Neural crest cell (in vitro differentiated cells): ENCODE measurements at regions not wholly inside any gene's neighbourhood (a gene's known extent, or its start where the extent isn't known, plus 50 kb on each side); places are given as distances from the start of the nearest gene placed in this dataset.

Experiments
- DNase-seq: peaks from one replicate; pipeline ENCODE4 v3.0.0; 2021; ENCODE audit warnings: low read depth, mixed read lengths, low spot score
- H3K27ac Mint-ChIP-seq: one replicate; pipeline ENCODE4 v1.8.0; 2021; ENCODE audit warnings: mild to moderate bottlenecking, mixed read lengths; ENCODE audit not compliant: unreplicated experiment
- H3K27me3 Mint-ChIP-seq: 2 replicates; pipeline ENCODE4 v1.8.0; 2021; ENCODE audit warnings: low read depth, mild to moderate bottlenecking, mixed read lengths
- H3K36me3 Mint-ChIP-seq: 2 replicates; pipeline ENCODE4 v1.8.0; 2021; ENCODE audit warnings: low read depth, mild to moderate bottlenecking, mixed read lengths
- H3K4me1 Mint-ChIP-seq: 2 replicates; pipeline ENCODE4 v1.8.0; 2021; ENCODE audit warnings: mixed read lengths
- H3K4me3 Mint-ChIP-seq: one replicate; pipeline ENCODE4 v1.8.0; 2021; ENCODE audit warnings: mild to moderate bottlenecking, mixed read lengths
- H3K9me3 Mint-ChIP-seq: 2 replicates; pipeline ENCODE4 v1.8.0; 2021; ENCODE audit warnings: mixed read lengths
- TF ChIP-seq, protein P1 (sequence below): fragments of 200-600 bp; sonication (generic); conservative IDR thresholded peaks from 2 replicates; pipeline ENCODE4 v1.5.0; 2021; ENCODE audit warnings: antibody characterized with exemption, mild to moderate bottlenecking

GRCh38 chr15:87713475-87713879 lies 543.1 kb downstream of the NTRK3 start:
- DNase-seq: no peak
- H3K4me3 Mint-ChIP-seq: no peak overlapping the region
- H3K9me3 Mint-ChIP-seq: no peaks in the 10 kb centered on the region
- TF ChIP-seq, protein P1, sequence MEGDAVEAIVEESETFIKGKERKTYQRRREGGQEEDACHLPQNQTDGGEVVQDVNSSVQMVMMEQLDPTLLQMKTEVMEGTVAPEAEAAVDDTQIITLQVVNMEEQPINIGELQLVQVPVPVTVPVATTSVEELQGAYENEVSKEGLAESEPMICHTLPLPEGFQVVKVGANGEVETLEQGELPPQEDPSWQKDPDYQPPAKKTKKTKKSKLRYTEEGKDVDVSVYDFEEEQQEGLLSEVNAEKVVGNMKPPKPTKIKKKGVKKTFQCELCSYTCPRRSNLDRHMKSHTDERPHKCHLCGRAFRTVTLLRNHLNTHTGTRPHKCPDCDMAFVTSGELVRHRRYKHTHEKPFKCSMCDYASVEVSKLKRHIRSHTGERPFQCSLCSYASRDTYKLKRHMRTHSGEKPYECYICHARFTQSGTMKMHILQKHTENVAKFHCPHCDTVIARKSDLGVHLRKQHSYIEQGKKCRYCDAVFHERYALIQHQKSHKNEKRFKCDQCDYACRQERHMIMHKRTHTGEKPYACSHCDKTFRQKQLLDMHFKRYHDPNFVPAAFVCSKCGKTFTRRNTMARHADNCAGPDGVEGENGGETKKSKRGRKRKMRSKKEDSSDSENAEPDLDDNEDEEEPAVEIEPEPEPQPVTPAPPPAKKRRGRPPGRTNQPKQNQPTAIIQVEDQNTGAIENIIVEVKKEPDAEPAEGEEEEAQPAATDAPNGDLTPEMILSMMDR: no peak
- H3K4me1 Mint-ChIP-seq: no peaks in the 10 kb centered on the region
- H3K36me3 Mint-ChIP-seq: no peaks in the 10 kb centered on the region
- H3K27ac Mint-ChIP-seq: no peak overlapping the region
- H3K27me3 Mint-ChIP-seq: peaks cover 3% of the 10 kb centered on the region

- H3K4me3 Mint-ChIP-seq: no peak overlapping the region
- no peak overlapping the region for H3K27ac Mint-ChIP-seq
- no peaks in the 10 kb centered on the region for H3K4me1 Mint-ChIP-seq
- peaks cover 3% of the 10 kb centered on the region for H3K27me3 Mint-ChIP-seq
- H3K9me3 Mint-ChIP-seq: no peaks in the 10 kb centered on the region
- TF ChIP-seq, protein P1: no peak
- H3K36me3 Mint-ChIP-seq: no peaks in the 10 kb centered on the region
- DNase-seq: no peak
These were observed 544.3 kb downstream of the NTRK3 start for GRCh38 chr15:87712211-87712610.

- Mint-ChIP-seq H3K36me3 (no peaks in the 10 kb centered on the region), H3K4me3 (no peak overlapping the region), H3K27ac (no peak overlapping the region), H3K27me3 (peaks cover 3% of the 10 kb centered on the region), H3K4me1 (no peaks in the 10 kb centered on the region), H3K9me3 (no peaks in the 10 kb centered on the region)
- no peak for DNase-seq
- TF ChIP-seq, protein P1: no peak
These were observed 545.5 kb downstream of the NTRK3 start for GRCh38 chr15:87711026-87711425.

DNA sequence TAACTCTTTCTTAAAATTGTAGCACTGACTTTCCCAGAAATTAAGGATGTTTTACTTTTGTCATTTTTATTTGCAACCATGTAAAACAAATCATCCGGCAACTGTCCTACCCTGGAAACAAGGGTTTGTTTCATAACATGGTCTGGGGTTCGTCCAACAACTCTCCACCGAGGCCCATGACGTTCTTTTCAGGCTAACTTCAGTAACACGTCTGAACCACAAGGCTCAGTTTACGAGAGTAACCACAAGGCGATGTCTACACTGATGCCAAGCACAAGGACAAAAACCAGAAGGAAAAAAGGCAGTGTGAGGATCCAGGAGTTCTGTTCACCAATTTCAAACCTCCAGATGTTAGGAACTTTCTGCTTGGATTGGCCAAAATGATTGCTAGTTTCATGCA lies 546.1 kb downstream of the NTRK3 start:
- Mint-ChIP-seq H3K4me1 (no peaks in the 10 kb centered on the region), H3K36me3 (no peaks in the 10 kb centered on the region), H3K27me3 (no peaks in the 10 kb centered on the region), H3K27ac (peak overlapping the region; percentile 47), H3K9me3 (no peaks in the 10 kb centered on the region), H3K4me3 (no peak overlapping the region)
- DNase-seq: no peak
- TF ChIP-seq, protein P1: no peak

DNA sequence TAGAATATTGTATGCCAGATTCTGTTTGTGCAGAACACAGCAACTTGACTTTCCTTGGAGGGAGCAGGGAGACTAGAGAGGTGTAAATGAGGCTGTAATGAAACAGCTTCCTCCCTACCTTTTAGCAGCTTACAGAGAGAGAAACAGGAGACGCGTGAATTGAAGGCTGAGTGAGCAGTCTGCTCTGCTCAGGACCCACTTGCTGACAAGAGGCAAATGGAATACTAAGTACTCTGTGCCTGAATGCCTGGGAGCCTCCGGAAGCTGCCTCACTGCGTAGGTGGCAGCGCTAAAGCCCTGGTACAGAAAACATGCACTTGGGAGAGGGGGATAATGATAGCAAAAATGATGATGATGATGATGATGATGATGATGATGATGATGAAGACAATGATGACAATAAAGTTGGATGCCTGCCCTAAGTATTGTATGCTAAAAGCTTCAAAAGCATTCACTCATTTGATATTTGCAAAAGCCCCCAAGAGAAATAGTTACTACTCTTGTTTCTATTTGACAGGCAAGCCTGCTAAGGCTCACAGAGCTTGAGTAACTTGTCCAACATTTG lies 548.9 kb downstream of the NTRK3 start:
- Mint-ChIP-seq H3K9me3 (no peaks in the 10 kb centered on the region), H3K4me3 (no peak overlapping the region), H3K4me1 (no peaks in the 10 kb centered on the region), H3K36me3 (no peaks in the 10 kb centered on the region), H3K27ac (no peak overlapping the region), H3K27me3 (no peaks in the 10 kb centered on the region)
- no peak for DNase-seq
- TF ChIP-seq, protein P1: no peak

GRCh38 chr15:87707071-87707470 lies 549.5 kb downstream of the NTRK3 start:
- Mint-ChIP-seq H3K36me3 (no peaks in the 10 kb centered on the region), H3K4me3 (no peak overlapping the region), H3K27ac (no peak overlapping the region), H3K9me3 (no peaks in the 10 kb centered on the region), H3K27me3 (no peaks in the 10 kb centered on the region), H3K4me1 (no peaks in the 10 kb centered on the region)
- TF ChIP-seq, protein P1: no peak
- no peak for DNase-seq
